HEK293 (cell line): ENCODE measurements at regions not wholly inside any gene's neighbourhood (a gene's known extent, or its start where the extent isn't known, plus 50 kb on each side); places are given as distances from the start of the nearest gene placed in this dataset.

Source experiments
- GLI4 ChIP-seq: fragments of 450-650 bp; formaldehyde crosslinking; IDR thresholded peaks from 2 replicates; pipeline ENCODE4 v1.5.1; 2016; ENCODE audit warnings: missing biosample characterization, missing genetic modification characterization
- OVOL3 ChIP-seq: fragments of 450-650 bp; formaldehyde crosslinking; IDR thresholded peaks from 2 replicates; pipeline ENCODE4 v1.5.1; 2016; ENCODE audit warnings: missing biosample characterization, missing genetic modification characterization
- PATZ1 ChIP-seq: fragments of 450-650 bp; formaldehyde crosslinking; IDR thresholded peaks from 2 replicates; pipeline ENCODE4 v1.5.1; 2016; ENCODE audit warnings: missing biosample characterization, missing genetic modification characterization
- TRIM28 ChIP-seq: IDR thresholded peaks from 2 replicates; pipeline ENCODE4 v1.6.1; 2011; ENCODE audit warnings: low read length, control low read depth, borderline replicate concordance
- ZBTB11 ChIP-seq: fragments of 450-650 bp; formaldehyde crosslinking; conservative IDR thresholded peaks from 2 replicates; pipeline ENCODE4 v1.5.1; 2016; ENCODE audit warnings: low read depth, missing biosample characterization, missing genetic modification characterization
- ZNF114 ChIP-seq: fragments of 450-650 bp; formaldehyde crosslinking; IDR thresholded peaks from 2 replicates; pipeline ENCODE4 v1.5.0; 2017; ENCODE audit warnings: missing biosample characterization, missing genetic modification characterization
- ZNF148 ChIP-seq: fragments of 450-650 bp; formaldehyde crosslinking; IDR thresholded peaks from 2 replicates; pipeline ENCODE4 v1.5.0; 2017; ENCODE audit warnings: missing biosample characterization, missing genetic modification characterization, borderline replicate concordance
- ZNF18 ChIP-seq: fragments of 450-650 bp; formaldehyde crosslinking; IDR thresholded peaks from 2 replicates; pipeline ENCODE4 v1.5.1; 2016; ENCODE audit warnings: missing biosample characterization, missing genetic modification characterization
- ZNF19 ChIP-seq: fragments of 450-650 bp; formaldehyde crosslinking; IDR thresholded peaks from 2 replicates; pipeline ENCODE4; 2016; ENCODE audit warnings: missing biosample characterization, missing genetic modification characterization, low read depth
- ZNF398 ChIP-seq: fragments of 450-650 bp; formaldehyde crosslinking; IDR thresholded peaks from 2 replicates; pipeline ENCODE4 v1.5.1; 2017; ENCODE audit warnings: missing biosample characterization, missing genetic modification characterization
- ZNF513 ChIP-seq: fragments of 450-650 bp; IDR thresholded peaks from 2 replicates; pipeline ENCODE4 v1.5.1; 2018; ENCODE audit warnings: missing biosample characterization, missing genetic modification characterization
- ZNF560 ChIP-seq: fragments of 450-650 bp; formaldehyde crosslinking; IDR thresholded peaks from 2 replicates; pipeline ENCODE4 v1.5.1; 2017; ENCODE audit warnings: missing biosample characterization, missing genetic modification characterization, borderline replicate concordance
- ZNF747 ChIP-seq: fragments of 450-650 bp; formaldehyde crosslinking; IDR thresholded peaks from 2 replicates; pipeline ENCODE4 v1.5.1; 2016; ENCODE audit warnings: missing biosample characterization, missing genetic modification characterization

- TF ChIP-seq PATZ1 (tag by site-specific recombination) (no peak), ZNF513 (tag by site-specific recombination) (no peak; the same call in 1 of the 2 replicates), ZNF747 (no peak), GLI4 (no peak), ZNF560 (tag by site-specific recombination) (no peak), TRIM28 (peak; percentile 89), ZNF148 (tag by site-specific recombination) (no peak), OVOL3 (no peak), ZNF398 (no peak), ZBTB11 (0 out of 2 replicates have a peak, but pooled peaks have one; percentile 17), ZNF114 (tag by site-specific recombination) (no peak), ZNF18 (no peak), ZNF19 (tag by site-specific recombination) (no peak)
- TF ChIP-seq, all 188 proteins: peak for 14
Observed at GRCh38 chr3:155026999-155027591, 53.0 kb upstream of the MME start (continued).
